ENCODE measurements at regions not wholly inside any gene's neighbourhood (a gene's known extent, or its start where the extent isn't known, plus 50 kb on each side); places are given as distances from the start of the nearest gene placed in this dataset.

DNA sequence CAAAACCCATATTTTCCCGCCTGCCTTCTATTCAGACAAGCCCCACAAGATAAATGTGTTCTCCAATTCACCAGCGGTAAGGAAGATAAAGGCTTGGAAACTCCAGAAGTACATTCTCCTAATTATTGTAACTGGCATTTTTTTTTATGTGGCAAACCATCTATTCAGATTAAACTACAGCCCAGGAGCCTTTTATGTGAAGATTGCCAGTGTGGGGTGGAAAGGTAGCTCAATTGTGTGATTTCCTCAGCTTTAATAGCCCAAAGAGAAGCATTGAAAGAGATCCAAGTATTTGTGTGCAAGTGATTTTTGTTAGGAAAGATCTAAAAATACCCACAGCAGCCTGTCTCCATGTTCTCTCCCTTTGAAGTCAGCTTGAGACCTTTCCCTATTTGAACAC is 451.4 kb upstream of the CCL2 start:
- TF ChIP-seq POLR2A (IDR thresholded peaks at IDR 0.05; ENCODE audit: low read depth, low read length), result no peak
- TF ChIP-seq RAD21 (IDR thresholded peaks at IDR 0.05; ENCODE audit: low read length), result no peak
- TF ChIP-seq, protein P1, sequence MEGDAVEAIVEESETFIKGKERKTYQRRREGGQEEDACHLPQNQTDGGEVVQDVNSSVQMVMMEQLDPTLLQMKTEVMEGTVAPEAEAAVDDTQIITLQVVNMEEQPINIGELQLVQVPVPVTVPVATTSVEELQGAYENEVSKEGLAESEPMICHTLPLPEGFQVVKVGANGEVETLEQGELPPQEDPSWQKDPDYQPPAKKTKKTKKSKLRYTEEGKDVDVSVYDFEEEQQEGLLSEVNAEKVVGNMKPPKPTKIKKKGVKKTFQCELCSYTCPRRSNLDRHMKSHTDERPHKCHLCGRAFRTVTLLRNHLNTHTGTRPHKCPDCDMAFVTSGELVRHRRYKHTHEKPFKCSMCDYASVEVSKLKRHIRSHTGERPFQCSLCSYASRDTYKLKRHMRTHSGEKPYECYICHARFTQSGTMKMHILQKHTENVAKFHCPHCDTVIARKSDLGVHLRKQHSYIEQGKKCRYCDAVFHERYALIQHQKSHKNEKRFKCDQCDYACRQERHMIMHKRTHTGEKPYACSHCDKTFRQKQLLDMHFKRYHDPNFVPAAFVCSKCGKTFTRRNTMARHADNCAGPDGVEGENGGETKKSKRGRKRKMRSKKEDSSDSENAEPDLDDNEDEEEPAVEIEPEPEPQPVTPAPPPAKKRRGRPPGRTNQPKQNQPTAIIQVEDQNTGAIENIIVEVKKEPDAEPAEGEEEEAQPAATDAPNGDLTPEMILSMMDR (conservative IDR thresholded peaks at IDR 0.05; ENCODE audit: low read depth, low read length), result no peak
- no peak for TF ChIP-seq CEBPB (IDR thresholded peaks at IDR 0.05; ENCODE audit: low read depth, low read length)
- no peak for TF ChIP-seq BHLHE40 (IDR thresholded peaks at IDR 0.05; ENCODE audit: low read depth, low read length)
- no peak for TF ChIP-seq SMC3 (IDR thresholded peaks at IDR 0.05; ENCODE audit: low read depth, low read length)
- no peak for TF ChIP-seq RFX5 (IDR thresholded peaks at IDR 0.05; ENCODE audit: low read depth, low read length)
- no peak for TF ChIP-seq NFE2L2 (IDR thresholded peaks at IDR 0.05; ENCODE audit: low read depth, low read length)
- TF ChIP-seq MAZ (IDR thresholded peaks at IDR 0.05; ENCODE audit: borderline replicate concordance, low read depth, low read length), result no peak
- TF ChIP-seq MXI1 (IDR thresholded peaks at IDR 0.05; ENCODE audit: borderline replicate concordance, low read depth, low read length), result no peak

Data from IMR-90 (cell line).